C4-2B (cell line): ENCODE measurements at regions not wholly inside any gene's neighbourhood (a gene's known extent, or its start where the extent isn't known, plus 50 kb on each side); places are given as distances from the start of the nearest gene placed in this dataset.

Experiments
- ZFX ChIP-seq: fragments of 450-650 bp; IDR thresholded peaks from 2 replicates; pipeline ENCODE4 v1.6.1; 2017
- TF ChIP-seq, protein P1 (sequence below): fragments of 450-650 bp; conservative IDR thresholded peaks from 2 replicates; pipeline ENCODE4 v1.5.1; 2017; ENCODE audit warnings: mild to moderate bottlenecking

DNA sequence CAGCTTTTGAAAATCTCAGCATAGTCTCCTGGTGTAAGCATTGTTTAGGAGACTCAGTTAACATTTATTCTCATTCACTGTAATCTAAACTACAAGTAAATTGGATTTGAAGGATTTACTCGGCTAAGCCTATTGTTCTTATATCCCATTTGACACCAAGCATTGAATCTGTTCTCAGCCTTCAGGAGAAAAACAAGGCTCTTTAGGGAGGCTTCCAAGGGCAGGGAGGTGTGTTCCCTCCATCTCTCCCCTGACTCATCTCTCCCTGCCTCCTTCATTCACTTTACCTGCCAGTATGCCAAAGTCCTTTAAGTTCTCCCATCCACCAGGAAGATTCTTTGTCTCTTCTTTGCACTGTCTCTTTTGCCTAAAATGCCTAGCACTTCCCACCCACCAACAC is 347.8 kb downstream of the MFSD1 start:
- TF ChIP-seq, protein P1, sequence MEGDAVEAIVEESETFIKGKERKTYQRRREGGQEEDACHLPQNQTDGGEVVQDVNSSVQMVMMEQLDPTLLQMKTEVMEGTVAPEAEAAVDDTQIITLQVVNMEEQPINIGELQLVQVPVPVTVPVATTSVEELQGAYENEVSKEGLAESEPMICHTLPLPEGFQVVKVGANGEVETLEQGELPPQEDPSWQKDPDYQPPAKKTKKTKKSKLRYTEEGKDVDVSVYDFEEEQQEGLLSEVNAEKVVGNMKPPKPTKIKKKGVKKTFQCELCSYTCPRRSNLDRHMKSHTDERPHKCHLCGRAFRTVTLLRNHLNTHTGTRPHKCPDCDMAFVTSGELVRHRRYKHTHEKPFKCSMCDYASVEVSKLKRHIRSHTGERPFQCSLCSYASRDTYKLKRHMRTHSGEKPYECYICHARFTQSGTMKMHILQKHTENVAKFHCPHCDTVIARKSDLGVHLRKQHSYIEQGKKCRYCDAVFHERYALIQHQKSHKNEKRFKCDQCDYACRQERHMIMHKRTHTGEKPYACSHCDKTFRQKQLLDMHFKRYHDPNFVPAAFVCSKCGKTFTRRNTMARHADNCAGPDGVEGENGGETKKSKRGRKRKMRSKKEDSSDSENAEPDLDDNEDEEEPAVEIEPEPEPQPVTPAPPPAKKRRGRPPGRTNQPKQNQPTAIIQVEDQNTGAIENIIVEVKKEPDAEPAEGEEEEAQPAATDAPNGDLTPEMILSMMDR = no peak
- TF ChIP-seq ZFX = no peak
